HG03095 (cell line): ENCODE measurements at regions not wholly inside any gene's neighbourhood (a gene's known extent, or its start where the extent isn't known, plus 50 kb on each side); places are given as distances from the start of the nearest gene placed in this dataset.

Experiments used
- ATAC-seq: cut with Tn5 transposase; IDR thresholded peaks from one replicate; pipeline ENCODE4 v1.9.1; 2021; ENCODE audit warnings: moderate library complexity; ENCODE audit not compliant: unreplicated experiment

DNA sequence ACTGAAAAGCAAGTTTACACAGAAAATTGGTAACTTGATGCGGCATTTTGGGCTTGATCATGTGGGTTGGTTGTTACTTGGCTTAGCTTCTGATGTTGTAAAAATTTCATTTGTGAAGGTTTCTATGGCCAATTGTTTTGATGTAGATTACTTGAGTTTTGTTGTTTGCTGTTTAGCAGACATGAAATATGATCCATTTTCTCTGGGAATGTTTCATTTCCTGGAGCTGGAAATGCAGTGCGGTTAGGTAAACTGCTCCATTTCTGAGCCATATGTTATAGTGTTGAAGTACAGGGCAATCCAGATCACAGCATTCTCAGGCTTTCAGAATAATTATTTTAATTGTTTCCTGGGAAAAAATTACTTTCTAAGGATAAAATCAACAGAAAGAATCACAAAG, 396.9 kb downstream of the ENC1 start:
- no peak for ATAC-seq

DNA sequence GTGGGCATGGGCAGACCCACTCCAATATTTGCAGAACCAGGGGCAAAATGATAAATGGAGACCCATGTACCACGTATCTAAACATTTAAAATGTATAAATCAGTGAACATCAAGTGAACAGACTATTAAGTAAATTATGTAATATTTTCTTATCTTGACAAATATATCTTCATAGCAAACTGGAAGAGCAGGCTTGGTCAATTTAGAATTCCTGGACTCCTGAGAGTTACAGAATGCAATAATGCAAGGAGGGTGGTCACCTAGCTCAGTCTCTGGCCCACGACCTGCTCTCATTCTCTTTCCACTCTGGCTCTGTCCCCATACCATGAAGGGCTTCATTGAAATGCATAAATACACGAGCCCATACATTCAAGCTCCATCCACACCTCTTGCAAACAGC, 398.0 kb downstream of the ENC1 start:
- ATAC-seq = no peak

DNA sequence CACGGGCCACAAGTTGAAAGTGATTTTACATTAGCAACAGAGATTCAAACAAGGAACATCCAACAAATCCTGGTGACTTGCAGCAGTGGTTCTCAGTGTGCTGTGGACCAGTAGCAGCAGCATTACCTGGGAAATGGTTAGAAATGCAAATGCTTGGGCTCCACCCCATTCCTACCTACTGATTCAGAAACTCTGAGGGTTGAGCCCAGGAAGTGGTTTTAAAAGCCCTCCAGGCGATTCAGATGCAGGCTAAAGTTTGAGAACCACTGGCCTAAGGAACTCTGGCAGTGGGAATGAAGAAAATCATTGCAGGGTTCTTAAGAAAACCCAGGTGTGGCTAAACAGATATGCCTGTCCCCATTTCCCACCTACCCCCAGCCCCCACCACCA, 398.8 kb downstream of the ENC1 start:
- ATAC-seq = no peak

DNA sequence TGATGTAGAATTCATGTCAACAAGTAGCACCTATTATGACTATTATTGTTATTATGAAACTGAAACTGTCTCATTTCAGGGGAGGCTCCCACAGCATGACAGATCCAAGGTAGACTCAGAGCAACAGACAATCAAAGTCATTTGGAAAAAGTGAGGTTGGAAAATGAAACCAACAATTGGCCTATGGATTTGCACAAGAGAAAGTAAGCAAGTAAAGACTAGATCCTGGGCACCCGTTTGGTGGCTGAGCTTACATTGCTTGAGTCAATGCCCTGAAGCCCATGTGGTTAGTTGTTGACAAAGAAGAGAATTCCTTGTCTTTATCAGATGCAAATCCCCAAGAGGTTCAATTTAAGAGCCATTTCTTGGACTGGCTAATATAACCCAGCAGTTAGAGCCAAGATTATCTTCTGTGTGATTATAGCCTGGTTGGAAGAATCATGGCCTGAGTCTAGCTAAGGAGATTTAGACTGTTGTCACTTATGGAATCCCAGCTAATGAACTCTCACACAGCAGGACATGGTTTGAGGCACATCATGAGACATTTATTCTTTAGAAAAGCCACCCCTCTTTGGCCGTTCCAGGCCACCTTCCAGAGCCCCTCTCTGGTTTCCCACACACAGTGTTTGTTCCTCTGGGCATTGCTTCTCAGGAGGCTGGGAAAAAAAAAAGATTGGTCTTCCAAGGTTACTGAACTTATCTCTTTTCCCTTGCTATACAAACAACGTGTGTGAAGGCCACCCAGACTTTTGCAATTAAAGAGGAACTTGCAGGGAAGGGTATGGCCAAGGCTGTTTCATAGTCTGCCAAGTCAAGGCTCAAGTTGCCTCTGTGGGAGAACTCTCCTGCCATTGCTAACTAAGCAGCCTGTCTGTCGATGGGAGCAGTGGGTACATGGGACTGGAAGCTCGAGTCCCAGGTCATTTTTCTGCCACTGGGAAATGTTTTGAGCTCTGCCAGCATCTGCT, 399.5 kb downstream of the ENC1 start:
- ATAC-seq = no peak

DNA sequence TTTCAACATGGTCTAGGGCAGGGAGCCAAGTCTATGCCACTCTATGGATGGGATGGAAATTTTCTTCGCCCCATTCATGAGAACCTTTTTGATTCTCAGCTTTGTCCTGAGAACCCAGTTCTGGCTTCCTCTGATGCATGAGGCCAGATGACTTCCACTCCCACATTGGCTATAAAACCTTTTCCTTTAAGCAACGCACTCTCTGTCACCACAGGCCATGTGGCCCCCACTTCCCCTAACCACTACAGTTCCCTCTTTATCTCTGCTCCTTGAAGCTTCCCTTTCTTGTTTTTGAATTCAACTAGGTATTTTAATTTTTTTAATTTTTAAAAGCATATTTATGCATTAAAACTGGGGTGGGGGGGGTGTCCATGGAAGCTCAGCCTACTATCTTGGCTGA, 401.3 kb downstream of the ENC1 start:
- ATAC-seq = no peak

DNA sequence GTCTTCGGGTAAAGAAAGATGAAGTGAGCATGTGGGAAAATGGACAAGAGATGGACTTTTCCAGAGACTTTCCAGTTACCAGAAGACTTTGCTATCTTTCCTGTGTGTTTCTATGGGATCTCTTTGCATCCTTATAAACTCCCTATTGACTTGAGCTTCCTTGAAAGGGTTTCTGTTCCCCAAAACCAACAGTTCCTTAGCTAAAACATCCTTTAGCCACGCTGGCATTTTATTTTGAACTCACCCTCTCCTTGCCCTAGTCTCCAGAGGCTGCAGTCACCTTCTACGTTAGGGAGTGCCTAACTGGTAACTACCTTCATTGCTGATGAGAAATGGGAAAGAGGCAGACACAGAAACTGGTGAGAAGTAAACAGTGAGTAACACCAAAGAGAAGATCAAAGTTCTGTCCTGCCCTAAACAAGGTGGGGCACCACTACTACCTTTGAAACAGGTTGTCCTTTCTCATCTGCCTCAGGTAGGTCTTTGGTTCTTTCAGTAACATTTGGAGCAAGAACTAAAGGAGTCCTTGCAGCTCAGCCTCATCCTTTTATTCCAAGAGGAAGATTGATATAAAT, 402.9 kb downstream of the ENC1 start:
- ATAC-seq = no peak

DNA sequence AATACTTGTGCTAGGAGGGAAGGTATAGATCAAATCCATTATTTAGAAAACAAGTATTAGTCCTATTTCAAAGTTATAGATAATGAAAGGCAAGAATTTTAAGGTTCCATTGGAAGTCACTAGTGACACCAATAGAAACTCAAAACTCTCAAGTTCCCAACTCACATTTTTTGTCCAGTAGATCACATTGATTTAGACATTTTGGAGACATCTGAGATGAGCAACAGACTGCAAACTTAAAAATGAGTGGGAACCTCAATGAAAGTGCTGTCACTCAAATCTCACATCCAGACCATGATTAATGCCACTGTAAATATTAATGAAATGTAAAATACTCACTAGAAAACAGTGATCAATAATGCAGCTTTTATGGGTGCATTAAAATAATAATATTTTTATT, 405.0 kb downstream of the ENC1 start:
- ATAC-seq = no peak

DNA sequence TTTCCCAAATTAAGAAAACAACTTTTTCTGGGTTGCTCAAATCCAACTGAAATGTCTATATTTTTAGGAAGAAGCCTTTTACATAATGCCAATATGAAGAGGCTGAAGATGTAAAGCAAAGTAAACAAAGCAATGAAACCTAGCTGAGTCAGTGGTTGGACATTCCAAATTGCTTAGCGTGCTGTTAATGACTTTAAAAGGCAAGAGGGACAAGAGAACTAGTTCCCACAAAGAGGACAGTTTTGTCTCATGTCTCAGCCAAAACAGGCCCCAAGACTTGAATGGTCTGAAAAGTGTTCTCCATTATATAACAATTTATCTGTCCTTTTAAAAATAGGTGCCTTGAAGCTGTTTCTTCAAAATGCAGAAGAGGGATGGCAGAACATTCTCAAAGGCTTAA, 407.0 kb downstream of the ENC1 start:
- no peak for ATAC-seq

DNA sequence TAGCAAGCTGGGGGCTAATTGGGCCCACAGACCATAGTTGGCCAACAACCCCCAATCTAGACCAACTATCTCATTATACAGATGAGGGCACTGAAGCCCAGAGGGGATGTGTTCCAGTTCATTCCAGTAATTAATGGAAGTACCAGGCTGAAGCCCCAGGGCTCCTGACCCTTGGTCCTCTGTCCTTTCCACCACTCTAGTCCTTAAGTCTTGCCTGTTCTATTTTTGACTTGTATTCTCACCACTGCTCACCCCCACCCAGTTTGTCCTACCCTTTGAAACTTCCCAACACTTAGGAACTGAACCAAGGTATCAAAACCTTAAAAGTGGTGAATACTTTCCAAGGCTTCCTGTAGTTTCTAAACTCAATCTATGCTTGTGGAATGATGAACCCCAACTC, 407.4 kb downstream of the ENC1 start:
- no peak for ATAC-seq

DNA sequence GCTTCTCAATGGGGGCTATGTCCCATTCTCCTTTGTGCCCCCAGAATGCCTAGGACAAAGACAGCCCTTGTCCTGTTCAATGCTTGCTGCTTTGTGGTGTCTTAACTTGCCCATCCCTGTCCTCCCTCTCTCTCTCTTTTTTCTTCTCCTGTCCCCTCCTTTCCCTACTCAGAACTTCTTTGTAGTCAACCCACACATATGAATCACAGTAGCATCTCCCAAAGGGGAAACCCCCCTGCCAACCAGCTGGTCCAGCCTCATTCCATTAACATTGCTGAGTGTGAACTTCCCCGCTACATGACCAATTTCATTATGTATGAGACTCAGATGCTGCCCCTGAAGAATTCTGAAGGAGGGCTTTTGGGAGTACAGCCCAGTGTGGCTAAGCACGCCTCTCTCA, 408.3 kb downstream of the ENC1 start:
- ATAC-seq = no peak

DNA sequence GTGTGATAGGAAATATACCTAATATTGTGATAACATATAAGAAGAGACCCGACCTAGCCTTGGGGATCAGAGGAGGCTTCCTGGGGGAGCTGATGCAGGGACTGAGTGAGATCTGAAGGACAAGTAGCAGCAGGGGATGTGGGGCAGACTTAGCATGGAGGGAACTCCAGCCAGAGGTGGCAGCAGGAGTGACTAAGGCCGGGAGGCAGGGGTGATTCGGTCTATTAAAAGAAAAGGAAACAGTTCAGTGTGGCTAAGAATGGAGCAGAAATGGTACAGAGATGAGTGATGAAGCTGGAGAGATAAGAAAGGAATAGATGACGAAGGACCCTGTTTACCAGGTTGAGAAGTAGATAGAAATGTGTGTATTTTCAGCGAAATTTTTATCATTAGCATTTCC, 408.8 kb downstream of the ENC1 start:
- ATAC-seq = no peak

DNA sequence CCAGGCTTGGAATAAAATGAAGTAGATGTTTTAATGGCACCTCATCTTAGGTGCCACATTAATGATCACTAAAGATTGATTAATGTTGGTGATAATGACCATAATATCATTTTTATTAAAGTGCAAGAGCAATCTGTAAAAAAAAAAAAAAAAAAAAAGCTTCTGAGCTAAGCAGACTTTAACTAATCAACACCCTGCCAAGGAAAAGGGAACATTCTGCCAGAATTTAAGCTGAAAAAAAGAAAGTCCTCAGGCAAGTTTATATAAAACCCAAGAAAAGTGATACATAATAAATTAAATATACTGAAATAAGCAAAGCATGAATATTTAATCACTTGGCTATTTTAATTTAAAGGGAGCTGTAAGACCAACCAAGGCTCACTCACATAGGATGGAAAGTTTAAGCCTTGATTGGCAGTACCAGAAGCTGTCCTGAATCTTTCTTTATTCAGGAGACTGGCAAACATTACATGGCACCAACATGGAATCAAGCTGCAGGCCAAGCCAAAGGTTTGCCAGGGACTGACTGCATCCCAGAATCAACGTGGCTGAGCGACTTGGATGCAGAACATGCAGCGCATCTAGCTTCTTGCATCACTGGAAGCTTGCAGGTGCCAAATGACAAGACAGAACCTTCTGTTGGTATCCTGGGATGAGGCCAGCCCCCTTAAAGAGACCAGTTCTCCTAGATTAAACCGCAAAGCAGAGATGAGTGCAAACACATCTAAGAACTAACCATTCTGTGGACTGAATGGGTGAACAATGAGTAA, 413.6 kb downstream of the ENC1 start:
- ATAC-seq = no peak

DNA sequence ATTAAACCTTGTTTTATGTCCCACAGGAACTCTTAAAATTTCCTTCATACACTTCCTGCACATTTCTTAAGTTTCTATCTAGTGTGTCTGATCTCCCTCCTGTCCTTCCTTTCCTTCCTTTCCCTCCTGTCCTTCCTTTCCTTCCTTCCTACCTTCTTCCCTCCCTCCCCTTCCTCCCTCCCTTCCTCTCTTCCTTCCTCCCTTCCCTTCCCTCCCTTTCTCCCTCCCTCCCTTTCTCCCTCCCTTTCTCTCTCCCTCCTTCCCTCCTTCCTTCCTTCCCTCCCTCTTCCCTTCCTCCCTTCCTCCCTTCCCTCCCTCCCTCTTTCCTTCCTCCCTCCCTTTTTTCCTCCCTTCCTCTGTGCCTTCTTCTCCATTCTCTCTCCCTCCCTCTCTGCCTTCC, 414.9 kb downstream of the ENC1 start:
- no peak for ATAC-seq

DNA sequence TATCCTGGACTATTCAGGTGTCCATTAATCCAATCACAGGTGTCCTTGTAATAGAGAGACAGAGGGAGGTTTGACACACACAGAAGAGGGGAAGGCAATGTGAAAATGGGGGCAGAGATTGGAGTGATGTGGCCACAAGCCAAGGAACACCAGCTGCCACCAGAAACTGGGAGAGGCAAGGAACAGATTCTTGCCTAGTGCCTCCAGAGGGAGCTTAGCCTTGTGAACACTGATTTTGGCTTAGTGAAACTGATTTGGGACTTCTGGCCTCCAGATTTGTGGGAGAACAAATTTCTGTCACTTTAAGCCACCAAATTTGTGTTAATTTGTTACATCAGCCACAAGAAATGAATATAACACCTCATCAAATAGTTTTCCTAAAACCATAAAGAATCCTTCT, 416.2 kb downstream of the ENC1 start:
- no peak for ATAC-seq

DNA sequence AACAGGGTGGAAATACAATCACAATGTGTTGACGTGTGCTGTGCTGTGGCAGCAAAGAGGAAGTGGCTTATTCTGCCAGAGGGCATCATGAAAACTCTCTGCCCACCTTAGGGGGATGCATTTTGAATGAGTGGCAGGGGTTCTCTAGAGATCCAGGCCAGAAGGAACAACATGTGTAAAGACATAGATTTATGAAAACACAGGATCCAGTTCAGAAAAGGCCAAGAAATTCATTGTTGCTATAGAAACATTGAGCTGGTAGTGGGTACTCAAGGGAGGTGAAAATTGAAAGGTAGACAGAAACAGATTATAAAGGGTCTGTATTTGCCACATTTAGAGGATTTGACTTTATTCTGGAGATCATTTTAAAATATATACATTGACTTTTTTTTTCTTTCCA, 417.7 kb downstream of the ENC1 start:
- no peak for ATAC-seq

DNA sequence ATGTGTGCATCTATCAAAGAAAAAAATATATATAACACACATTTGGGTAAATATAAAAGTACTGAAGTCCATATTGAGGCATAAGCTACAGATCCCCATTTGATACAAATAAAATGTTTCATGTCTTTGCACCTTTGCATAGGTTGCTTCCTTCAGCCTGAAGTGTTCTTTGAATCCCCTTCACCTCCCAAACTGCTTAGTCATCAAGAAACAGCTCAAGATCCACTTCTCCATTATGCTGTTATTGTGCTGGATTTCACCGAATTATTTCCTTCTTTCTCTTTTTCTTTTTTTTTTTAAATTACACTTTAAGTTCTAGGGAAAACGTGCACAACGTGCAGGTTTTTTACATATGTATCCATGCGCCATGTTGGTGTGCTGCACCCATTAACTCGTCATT, 419.1 kb downstream of the ENC1 start:
- ATAC-seq = no peak

DNA sequence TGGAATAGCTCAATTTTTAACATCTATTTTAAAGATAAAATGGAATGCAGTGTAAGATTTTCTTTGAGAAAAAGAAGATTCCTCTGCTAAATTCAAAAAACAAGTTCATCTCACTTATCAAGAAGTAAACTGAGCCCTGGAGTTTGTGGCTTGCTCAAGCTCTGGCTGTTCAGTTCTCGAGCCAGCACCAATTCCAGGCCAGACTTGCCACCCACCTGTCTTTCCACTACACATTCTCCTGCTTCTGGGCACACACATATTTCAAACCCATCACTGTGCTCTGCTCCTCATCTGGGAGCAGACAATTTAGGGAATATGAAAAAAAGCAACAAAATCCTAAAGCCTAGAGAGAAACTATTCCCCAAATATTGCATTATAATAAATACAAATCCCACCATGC, 424.5 kb downstream of the ENC1 start:
- no peak for ATAC-seq

DNA sequence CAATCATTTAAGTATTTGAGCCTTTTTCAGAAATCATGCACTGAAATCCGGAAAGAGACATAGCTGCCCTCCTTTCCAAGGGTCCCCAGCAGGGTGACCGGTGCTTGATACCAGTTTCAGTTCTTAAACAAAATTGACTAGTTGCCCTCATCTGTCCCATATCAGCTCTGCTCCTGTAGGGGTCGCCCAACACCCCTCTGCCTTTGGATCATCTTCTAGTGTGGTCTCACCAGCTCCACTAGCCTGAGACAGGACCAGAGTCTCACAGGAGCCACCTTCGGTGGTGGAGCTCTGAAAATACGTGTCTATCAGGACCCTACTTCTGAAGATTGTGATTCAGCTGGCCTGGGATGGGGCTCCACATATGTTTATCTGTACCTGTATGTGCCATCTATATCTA, 428.2 kb downstream of the ENC1 start:
- no peak for ATAC-seq

DNA sequence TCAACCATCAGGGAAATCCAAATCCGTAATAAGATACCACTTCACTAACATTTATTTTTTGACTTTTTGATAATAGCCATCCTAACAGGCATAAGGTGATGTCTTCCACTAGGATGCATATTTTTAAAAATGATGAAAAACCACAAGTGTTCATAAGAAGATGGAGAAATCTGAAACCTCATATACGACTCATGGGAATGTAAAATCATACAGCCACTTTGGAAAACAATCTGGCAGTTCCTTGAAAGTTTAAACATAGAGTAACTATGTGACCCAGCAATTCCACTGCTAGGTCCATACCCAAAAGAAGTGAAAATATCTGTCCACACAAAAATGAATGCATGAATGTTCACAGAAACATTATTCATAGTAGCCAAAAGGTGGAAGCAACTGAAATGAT, 431.0 kb downstream of the ENC1 start:
- ATAC-seq = no peak

DNA sequence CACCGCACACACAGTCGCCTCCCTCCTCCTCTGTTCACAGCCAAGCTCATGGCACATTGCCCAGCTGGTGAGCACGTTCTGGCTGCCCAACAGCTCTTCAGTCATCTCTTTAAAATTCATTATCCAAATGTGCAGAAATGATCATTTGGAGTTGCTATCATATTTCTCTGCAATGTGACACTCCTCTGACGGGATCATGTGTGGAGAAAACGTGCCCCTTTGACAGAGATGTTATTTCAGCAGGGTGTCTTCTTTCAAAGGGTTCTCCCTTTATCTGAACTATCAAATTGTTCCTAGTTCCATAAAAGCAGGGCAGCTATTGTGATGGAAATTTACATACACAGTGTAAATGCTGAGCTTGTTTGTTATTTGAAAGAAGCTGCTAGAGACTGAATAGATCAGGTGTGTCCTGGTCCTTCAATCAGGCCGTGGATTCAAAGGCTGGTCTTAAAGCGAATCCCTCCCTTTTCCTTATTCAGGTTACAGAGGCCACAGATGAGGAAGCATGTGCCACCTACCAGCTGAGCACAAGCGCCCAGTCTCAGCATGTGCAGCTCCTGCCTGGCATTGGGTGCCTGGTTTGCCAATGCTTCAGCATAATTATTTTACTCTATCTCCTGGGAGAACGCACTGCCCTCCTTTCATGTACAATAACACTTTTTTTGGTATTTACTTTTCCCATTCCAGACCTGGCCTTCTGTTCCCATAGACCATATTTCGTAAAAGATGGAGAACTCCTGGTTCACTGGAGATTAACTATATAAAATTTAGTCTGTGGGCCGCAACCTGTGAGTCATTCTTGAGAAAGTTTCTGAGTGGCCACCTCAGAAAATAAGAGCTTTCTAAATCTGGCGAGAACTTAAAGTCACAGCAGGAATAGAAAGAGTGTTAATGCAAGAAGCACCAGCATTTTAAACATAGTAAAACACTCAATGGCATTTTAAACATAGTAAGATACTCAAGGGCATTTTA, 433.7 kb downstream of the ENC1 start:
- no peak for ATAC-seq
